ENCODE measurements at regions not wholly inside any gene's neighbourhood (a gene's known extent, or its start where the extent isn't known, plus 50 kb on each side); places are given as distances from the start of the nearest gene placed in this dataset.

GRCh38 chr2:198231562-198231961 lies 427.2 kb downstream of the PLCL1 start:
- intact Hi-C loops (cut with micrococcal nuclease) = no loop called here
- no peaks in the 10 kb centered on the region for H3K9me3 ChIP-seq (replicated peaks; ENCODE audit: control insufficient read depth, insufficient read depth, low read length)
- DNase-seq (ENCODE audit: low read depth, low spot score) (no peak), FAIRE-seq (no peak)
- no peak overlapping the region for H3K27ac ChIP-seq (ENCODE audit: insufficient read depth, low read depth, low read length)
- H4K20me1 ChIP-seq (replicated peaks; ENCODE audit: control insufficient read depth, extremely low read depth, insufficient read depth, low read length) = no peaks in the 10 kb centered on the region
- H3K27me3 ChIP-seq (ENCODE audit: control insufficient read depth in 2 of 2, insufficient read depth in 2 of 2, low read length in 2 of 2) = peaks cover 0 to 1% of the 10 kb centered on the region in 2 experiments
- dilution Hi-C loops (cut with MboI; ENCODE audit: extremely low pct_ligation_motif_present, low sequenced_read_pairs) = no loop called here
- no peaks in the 10 kb centered on the region for H3K4me1 ChIP-seq (ENCODE audit: control insufficient read depth, extremely low read depth, insufficient read depth, low read length)
- CTCF ChIA-PET = no interaction called here
- no peak overlapping the region for H3K4me3 ChIP-seq (replicated peaks in 1 of 3; ENCODE audit: insufficient read depth in 1 of 3, low read depth in 1 of 3, low read length in 3 of 3)
- POLR2A ChIA-PET = no interaction called here
- no peak overlapping the region for H3K9ac ChIP-seq (replicated peaks; ENCODE audit: extremely low read depth, insufficient read depth, low read length)
- no peaks in the 10 kb centered on the region for H3K79me2 ChIP-seq (ENCODE audit: control insufficient read depth, insufficient read depth, low read length)
- BruUV-seq (replicated peaks) = no TSS peak
- H3K9me1 ChIP-seq (replicated peaks; ENCODE audit: control insufficient read depth, extremely low read depth, insufficient read depth, low read length) = no peaks in the 10 kb centered on the region
- no peak overlapping the region for H3K4me2 ChIP-seq (ENCODE audit: insufficient read depth, low read length)
- no peak overlapping the region for H2AFZ ChIP-seq (ENCODE audit: low read depth, low read length)
- TF ChIP-seq EZH2 (IDR thresholded peaks at IDR 0.05; ENCODE audit: borderline replicate concordance, low read depth, low read length, severe bottlenecking) (no peak), POLR2AphosphoS5 (IDR thresholded peaks at IDR 0.05; ENCODE audit: insufficient read depth, low read depth, low read length) (no peak), MYC (IDR thresholded peaks at IDR 0.05; ENCODE audit: low read depth, low read length) (no peak), POLR2A (IDR thresholded peaks at IDR 0.05; ENCODE audit: low read depth, low read length) (no peak), FOS (IDR thresholded peaks at IDR 0.05; ENCODE audit: borderline replicate concordance, insufficient read depth, low read length) (no peak)
- H3K36me3 ChIP-seq (ENCODE audit: control insufficient read depth in 2 of 2, extremely low read depth in 1 of 2, insufficient read depth in 2 of 2, low read length in 2 of 2) = no peaks in the 10 kb centered on the region

GRCh38 chr2:198220763-198221610 lies 416.6 kb downstream of the PLCL1 start:
- Histone ChIP-seq H3K27me3 (ENCODE audit: control insufficient read depth in 2 of 2, insufficient read depth in 2 of 2, low read length in 2 of 2) (no peaks in the 10 kb centered on the region), H2AFZ (ENCODE audit: low read depth, low read length) (no peak overlapping the region), H3K9me3 (replicated peaks; ENCODE audit: control insufficient read depth, insufficient read depth, low read length) (no peaks in the 10 kb centered on the region), H3K4me2 (ENCODE audit: insufficient read depth, low read length) (no peak overlapping the region), H4K20me1 (replicated peaks; ENCODE audit: control insufficient read depth, extremely low read depth, insufficient read depth, low read length) (no peaks in the 10 kb centered on the region), H3K9ac (replicated peaks; ENCODE audit: extremely low read depth, insufficient read depth, low read length) (no peak overlapping the region), H3K36me3 (ENCODE audit: control insufficient read depth in 2 of 2, extremely low read depth in 1 of 2, insufficient read depth in 2 of 2, low read length in 2 of 2) (no peaks in the 10 kb centered on the region), H3K79me2 (ENCODE audit: control insufficient read depth, insufficient read depth, low read length) (no peaks in the 10 kb centered on the region), H3K4me3 (replicated peaks in 1 of 3; ENCODE audit: insufficient read depth in 1 of 3, low read depth in 1 of 3, low read length in 3 of 3) (no peak overlapping the region), H3K4me1 (ENCODE audit: control insufficient read depth, extremely low read depth, insufficient read depth, low read length) (no peaks in the 10 kb centered on the region), H3K27ac (ENCODE audit: insufficient read depth, low read depth, low read length) (no peak overlapping the region), H3K9me1 (replicated peaks; ENCODE audit: control insufficient read depth, extremely low read depth, insufficient read depth, low read length) (no peaks in the 10 kb centered on the region)
- FAIRE-seq (no peak), DNase-seq (ENCODE audit: low read depth, low spot score) (no peak)
- intact Hi-C loops (cut with micrococcal nuclease) = no loop called here
- ChIA-PET CTCF (no interaction called here), POLR2A (no interaction called here)
- dilution Hi-C loops (cut with MboI; ENCODE audit: extremely low pct_ligation_motif_present, low sequenced_read_pairs) = no loop called here
- no TSS peak for BruUV-seq (replicated peaks)
- TF ChIP-seq EZH2 (IDR thresholded peaks at IDR 0.05; ENCODE audit: borderline replicate concordance, low read depth, low read length, severe bottlenecking) (no peak), POLR2AphosphoS5 (IDR thresholded peaks at IDR 0.05; ENCODE audit: insufficient read depth, low read depth, low read length) (no peak), MYC (IDR thresholded peaks at IDR 0.05; ENCODE audit: low read depth, low read length) (no peak), MAX (IDR thresholded peaks at IDR 0.05; ENCODE audit: insufficient read depth, insufficient read length) (no peak), JUN (IDR thresholded peaks at IDR 0.05; ENCODE audit: borderline replicate concordance, insufficient read depth, insufficient read length, low read depth) (no peak), GATA2 (IDR thresholded peaks at IDR 0.05; ENCODE audit: insufficient read depth, insufficient read length, low read depth, low read length) (no peak), CTCF (IDR thresholded peaks at IDR 0.05; ENCODE audit: extremely low read depth in 1 of 2, insufficient read depth in 1 of 2, low read depth in 1 of 2, low read length in 2 of 2) (no peak), FOS (IDR thresholded peaks at IDR 0.05; ENCODE audit: borderline replicate concordance, insufficient read depth, low read length) (no peak), POLR2A (IDR thresholded peaks at IDR 0.05; ENCODE audit: low read depth, low read length) (no peak)
